Pancreas (tissue), 10 donors: ENCODE measurements at regions not wholly inside any gene's neighbourhood (a gene's known extent, or its start where the extent isn't known, plus 50 kb on each side); places are given as distances from the start of the nearest gene placed in this dataset.

ENCODE experiments used
- ATAC-seq, 4 donors: fragments of 200-7000 bp; cut with Tn5 transposase; one replicate each; pipeline versions ENCODE4 v1.8.0 to v1.9.1; 2020; ENCODE audit warnings: mild to moderate bottlenecking in 4 of 4, moderate library complexity in 4 of 4
- DNase-seq, 6 donors: peaks; one replicate each; pipeline ENCODE4 v3.0.0-alpha.2; 2020
- FAIRE-seq: peaks from 2 replicates; lab custom pipeline; 2012; peaks lifted over from hg19 to GRCh38; lab: Jason Lieb, UNC
- H3K27ac ChIP-seq, 4 donors: fragments of 200-600 bp; sonication (generic); 1 replicate in 3 of 4; 2 replicates in 1 of 4; pipeline versions ENCODE4 v1.5.0 to v1.8.0; 2020
- H3K27me3 ChIP-seq, 4 donors: fragments of 200-600 bp; one replicate each; pipeline ENCODE4 v1.8.0; 2021
- H3K36me3 ChIP-seq, 3 donors: fragments of 200-600 bp; sonication (generic) in 1 of 3; one replicate each; pipeline versions ENCODE4 v1.5.0 to v1.8.0; 2020 to 2021
- H3K4me1 ChIP-seq, 3 donors: fragments of 200-600 bp; one replicate each; pipeline ENCODE4 v1.8.0; 2021
- H3K4me3 ChIP-seq, 4 donors: fragments of 200-600 bp; sonication (generic) in 2 of 4; one replicate each; pipeline versions ENCODE4 v1.5.0 to v1.8.0; 2020 to 2021
- H3K9me3 ChIP-seq, 4 donors: fragments of 200-600 bp; one replicate each; pipeline ENCODE4 v1.8.0; 2021
- WGBS, 2 donors: extraction: QIAGEN DNeasy Blood & Tissue Kit; methylation state at CpG; one replicate each; pipeline ENCODE4 v1.1.7; 2013; 5-methylcytosine and 5-hydroxymethylcytosine counted together
- intact Hi-C, 3 donors: fragments of 100-400 bp; cut with DNase I; formaldehyde crosslinking; loops; one replicate each; pipeline versions ENCODE4 v1.11.1 to v1.14.2; 2022
- TF ChIP-seq, protein P1 (sequence below), 4 donors: fragments of 200-600 bp; sonication (generic) in 3 of 4; IDR thresholded peaks; one replicate each; pipeline versions ENCODE4 v1.5.0 to v1.8.0; 2021; ENCODE audit warnings: antibody characterized with exemption in 4 of 4
- donor health status: healthy with polysubstance abuse.
- donor health status: DM: no; HTN: no; CAD: no; lungs with moderate emphysema.
- donor health status: DM: no; HTN: no; CAD: no.
- donor health status: control.
- donor health status: control.
- donor health status: Bipolar disorder and iron deficiency.
- donor health status: DM: yes; HTN: yes; CAD: no.
- donor health status: DM: no; HTN: no; CAD: no.
- donor health status: DM: no; HTN: no; CAD: no.
- donor health status: DM: yes; HTN: yes; CAD: no.

DNA sequence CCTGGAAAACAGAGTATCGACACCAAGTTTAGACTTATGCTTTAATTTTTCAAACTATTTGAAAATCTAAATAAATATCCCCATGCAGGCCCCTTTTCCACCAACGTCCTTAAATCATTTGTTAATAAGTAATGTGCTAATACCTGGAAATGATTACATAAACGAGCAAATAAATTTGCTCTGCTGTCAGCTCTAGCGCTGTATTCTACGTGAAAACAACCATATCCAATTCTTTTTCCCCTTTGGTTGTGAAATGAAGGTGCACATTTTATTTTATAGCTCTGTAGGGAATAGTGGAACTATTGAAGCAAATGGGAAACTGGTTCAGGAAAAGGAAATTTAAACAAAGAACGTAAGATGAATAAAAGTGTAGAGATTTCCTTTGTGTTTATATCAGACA lies 137.7 kb upstream of the ZNF608 start:
- no peaks in the 10 kb centered on the region for H3K36me3 ChIP-seq
- 8 to 16% methylated on average over 6 of the region's 6 CpGs for WGBS, 2 donors
- ATAC-seq (peak in 3 of 4 donors; percentile 20 to 37 (median 33)), FAIRE-seq (no peak), DNase-seq (no peak)
- H3K9me3 ChIP-seq, result no peaks in the 10 kb centered on the region
- TF ChIP-seq, protein P1, sequence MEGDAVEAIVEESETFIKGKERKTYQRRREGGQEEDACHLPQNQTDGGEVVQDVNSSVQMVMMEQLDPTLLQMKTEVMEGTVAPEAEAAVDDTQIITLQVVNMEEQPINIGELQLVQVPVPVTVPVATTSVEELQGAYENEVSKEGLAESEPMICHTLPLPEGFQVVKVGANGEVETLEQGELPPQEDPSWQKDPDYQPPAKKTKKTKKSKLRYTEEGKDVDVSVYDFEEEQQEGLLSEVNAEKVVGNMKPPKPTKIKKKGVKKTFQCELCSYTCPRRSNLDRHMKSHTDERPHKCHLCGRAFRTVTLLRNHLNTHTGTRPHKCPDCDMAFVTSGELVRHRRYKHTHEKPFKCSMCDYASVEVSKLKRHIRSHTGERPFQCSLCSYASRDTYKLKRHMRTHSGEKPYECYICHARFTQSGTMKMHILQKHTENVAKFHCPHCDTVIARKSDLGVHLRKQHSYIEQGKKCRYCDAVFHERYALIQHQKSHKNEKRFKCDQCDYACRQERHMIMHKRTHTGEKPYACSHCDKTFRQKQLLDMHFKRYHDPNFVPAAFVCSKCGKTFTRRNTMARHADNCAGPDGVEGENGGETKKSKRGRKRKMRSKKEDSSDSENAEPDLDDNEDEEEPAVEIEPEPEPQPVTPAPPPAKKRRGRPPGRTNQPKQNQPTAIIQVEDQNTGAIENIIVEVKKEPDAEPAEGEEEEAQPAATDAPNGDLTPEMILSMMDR (IDR thresholded peaks at IDR 0.05), result no peak
- peaks cover 31 to 41% (median 31%) of the 10 kb centered on the region in 3 donors for H3K4me1 ChIP-seq
- intact Hi-C loops, result loop anchor here in 1 of 3 donors (10.0 kb wide), 1 partner anchor 139 kb away; the partner anchor contains the start of gene ZNF608
- no peaks in the 10 kb centered on the region for H3K27me3 ChIP-seq
- peak overlapping the region in 2 of 4 donors; percentile 34 to 57 for H3K27ac ChIP-seq
- no peak overlapping the region for H3K4me3 ChIP-seq

DNA sequence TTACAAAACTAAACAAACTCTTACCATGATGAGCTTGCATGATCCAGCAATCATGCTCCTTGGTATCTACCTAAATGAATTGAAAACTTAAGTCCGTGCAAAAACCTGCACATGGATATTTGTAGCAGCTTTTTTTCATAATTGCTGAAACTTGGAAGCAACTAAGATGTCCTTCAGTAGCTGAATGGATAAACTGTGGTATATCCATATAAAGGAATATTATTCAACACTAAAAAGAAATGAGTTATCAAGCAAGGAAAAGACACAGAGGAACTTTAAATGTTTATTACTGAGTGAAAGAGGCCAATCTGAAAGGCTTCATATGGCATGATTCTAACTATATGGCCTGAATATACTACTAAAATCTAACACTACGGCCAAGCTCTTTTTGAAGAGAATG lies 139.1 kb upstream of the ZNF608 start:
- WGBS, 2 donors, result 98 to 99% methylated on average over 2 of the region's 2 CpGs
- no peaks in the 10 kb centered on the region for H3K9me3 ChIP-seq
- DNase-seq (no peak), ATAC-seq (no peak), FAIRE-seq (no peak)
- H3K4me3 ChIP-seq, result no peak overlapping the region
- H3K27me3 ChIP-seq, result no peaks in the 10 kb centered on the region
- intact Hi-C loops, result loop anchor here in 1 of 3 donors (10.0 kb wide), 1 partner anchor 141 kb away; the partner anchor contains the start of gene ZNF608
- TF ChIP-seq, protein P1 (IDR thresholded peaks at IDR 0.05), result no peak
- H3K4me1 ChIP-seq, result peaks cover 35 to 49% (median 37%) of the 10 kb centered on the region in 3 donors
- no peaks in the 10 kb centered on the region for H3K36me3 ChIP-seq
- no peak overlapping the region for H3K27ac ChIP-seq

DNA sequence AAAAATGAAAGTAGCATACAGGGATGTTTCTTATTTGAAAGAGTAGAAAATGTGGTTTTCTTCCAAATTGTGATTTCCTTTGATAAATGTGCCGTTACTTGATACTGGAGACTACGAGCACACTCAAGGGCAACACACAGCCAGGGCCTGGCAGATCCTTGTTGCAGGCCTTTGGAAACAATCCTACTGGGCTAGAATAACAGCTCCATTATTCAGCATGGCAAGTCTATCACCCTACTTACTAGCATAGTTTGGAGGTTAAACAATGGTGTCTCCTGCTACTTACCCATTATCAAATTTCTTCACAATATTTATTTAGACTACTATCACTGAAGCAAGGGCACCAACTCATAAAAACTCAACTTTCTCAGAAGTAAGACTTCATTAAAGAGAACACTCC lies 140.8 kb upstream of the ZNF608 start:
- peak in 1 of 6 donors; percentile 38 for DNase-seq
- no peaks in the 10 kb centered on the region for H3K36me3 ChIP-seq
- H3K4me3 ChIP-seq, result no peak overlapping the region
- no peaks in the 10 kb centered on the region for H3K9me3 ChIP-seq
- WGBS, 2 donors, result 24 to 36% methylated on average over 2 of the region's 2 CpGs
- no peaks in the 10 kb centered on the region for H3K27me3 ChIP-seq
- H3K27ac ChIP-seq, result peak overlapping the region; percentile 82 to 93 (median 90)
- TF ChIP-seq, protein P1 (IDR thresholded peaks at IDR 0.05), result no peak
- ATAC-seq, result peak; percentile 53 to 64 (median 62)
- intact Hi-C loops, result loop anchor here in 1 of 3 donors (10.0 kb wide), 1 partner anchor 142 kb away; the partner anchor contains the start of gene ZNF608
- H3K4me1 ChIP-seq, result peaks cover 35 to 49% (median 37%) of the 10 kb centered on the region in 3 donors
- no peak for FAIRE-seq

DNA sequence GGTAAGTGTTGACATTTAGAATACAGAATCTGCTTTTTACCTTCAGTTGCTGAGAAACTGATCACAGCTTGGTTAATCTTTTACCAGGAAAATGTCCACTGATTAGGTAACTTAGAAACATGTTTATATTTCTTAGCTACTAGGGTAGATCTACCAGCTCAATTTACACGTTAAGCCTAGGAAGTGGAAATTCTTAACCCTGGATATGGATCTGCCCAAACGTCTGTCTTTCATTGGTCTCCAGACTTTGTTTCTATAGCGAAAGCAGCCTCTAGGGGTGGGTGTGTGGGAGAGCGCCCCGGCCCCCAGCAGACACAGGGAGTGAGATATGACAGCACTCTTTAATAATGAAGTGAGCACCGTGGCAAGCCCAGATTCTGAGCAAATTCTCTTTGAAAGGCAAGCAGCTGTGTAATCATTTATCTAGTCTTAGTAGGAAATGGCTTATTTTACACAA lies 141.6 kb upstream of the ZNF608 start:
- no peaks in the 10 kb centered on the region for H3K27me3 ChIP-seq
- H3K4me1 ChIP-seq, result peaks cover 35 to 49% (median 37%) of the 10 kb centered on the region in 3 donors
- DNase-seq, result peak in 4 of 6 donors; percentile 30 to 54 (median 43)
- peak overlapping the region in 2 of 4 donors; percentile 8 to 30 for H3K4me3 ChIP-seq
- no peaks in the 10 kb centered on the region for H3K9me3 ChIP-seq
- ATAC-seq, result peak; percentile 85 to 94 (median 92)
- peak overlapping the region; percentile 82 to 93 (median 90) for H3K27ac ChIP-seq
- intact Hi-C loops, result loop anchor here in 1 of 3 donors (10.0 kb wide), 1 partner anchor 143 kb away; the partner anchor contains the start of gene ZNF608
- TF ChIP-seq, protein P1 (IDR thresholded peaks at IDR 0.05), result peak in 1 of 4 donors; percentile 10
- 6 to 15% methylated on average over 6 of the region's 6 CpGs for WGBS, 2 donors
- peak; percentile 65 for FAIRE-seq
- H3K36me3 ChIP-seq, result no peaks in the 10 kb centered on the region
